ENCODE measurements at regions not wholly inside any gene's neighbourhood (a gene's known extent, or its start where the extent isn't known, plus 50 kb on each side); places are given as distances from the start of the nearest gene placed in this dataset.

DNA sequence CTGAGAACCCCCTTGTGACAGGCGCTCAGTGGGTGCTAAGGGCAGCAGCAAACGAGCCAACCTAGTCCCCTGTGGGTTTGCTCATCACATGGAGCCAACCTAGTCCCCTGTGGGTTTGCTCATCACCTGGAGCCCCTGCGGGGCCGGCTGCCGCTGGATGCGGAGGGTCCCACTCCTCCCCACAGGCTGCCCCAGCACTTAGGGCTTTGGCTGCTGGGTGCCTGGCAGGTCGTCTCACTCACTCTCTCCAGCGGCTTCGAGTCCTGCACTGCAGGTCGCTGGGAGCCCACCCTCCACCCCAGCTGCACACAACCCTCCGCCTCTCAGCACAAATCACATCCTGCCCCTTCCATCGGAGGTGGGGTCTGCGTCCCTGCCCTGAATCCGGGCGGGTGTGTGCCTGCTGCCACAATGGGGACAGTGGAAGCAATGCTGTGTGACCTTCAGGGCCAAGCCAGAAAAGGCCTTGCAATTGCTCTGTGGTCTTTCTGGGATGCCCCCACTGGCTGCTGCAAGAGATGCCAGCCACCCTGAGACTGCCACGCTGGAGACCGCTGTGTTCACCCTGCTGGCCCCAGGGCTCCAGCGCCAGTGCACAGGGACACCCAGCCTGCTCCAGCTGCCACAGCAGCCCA, 248.1 kb upstream of the SALL3 start:
- Histone ChIP-seq H3K9me3 (ENCODE audit: insufficient read depth, low read depth, low read length) (no peaks in the 10 kb centered on the region), H3K27me3 (ENCODE audit: insufficient read depth, low read length) (no peaks in the 10 kb centered on the region), H3K4me3 (ENCODE audit: low read length) (no peak overlapping the region), H3K36me3 (ENCODE audit: insufficient read depth, low read depth, low read length) (no peaks in the 10 kb centered on the region), H3K9ac (ENCODE audit: low read depth, low read length) (no peak overlapping the region), H3K4me1 (ENCODE audit: insufficient read depth, low read length) (no peaks in the 10 kb centered on the region), H3K27ac (ENCODE audit: low read length) (no peak overlapping the region)

DNA sequence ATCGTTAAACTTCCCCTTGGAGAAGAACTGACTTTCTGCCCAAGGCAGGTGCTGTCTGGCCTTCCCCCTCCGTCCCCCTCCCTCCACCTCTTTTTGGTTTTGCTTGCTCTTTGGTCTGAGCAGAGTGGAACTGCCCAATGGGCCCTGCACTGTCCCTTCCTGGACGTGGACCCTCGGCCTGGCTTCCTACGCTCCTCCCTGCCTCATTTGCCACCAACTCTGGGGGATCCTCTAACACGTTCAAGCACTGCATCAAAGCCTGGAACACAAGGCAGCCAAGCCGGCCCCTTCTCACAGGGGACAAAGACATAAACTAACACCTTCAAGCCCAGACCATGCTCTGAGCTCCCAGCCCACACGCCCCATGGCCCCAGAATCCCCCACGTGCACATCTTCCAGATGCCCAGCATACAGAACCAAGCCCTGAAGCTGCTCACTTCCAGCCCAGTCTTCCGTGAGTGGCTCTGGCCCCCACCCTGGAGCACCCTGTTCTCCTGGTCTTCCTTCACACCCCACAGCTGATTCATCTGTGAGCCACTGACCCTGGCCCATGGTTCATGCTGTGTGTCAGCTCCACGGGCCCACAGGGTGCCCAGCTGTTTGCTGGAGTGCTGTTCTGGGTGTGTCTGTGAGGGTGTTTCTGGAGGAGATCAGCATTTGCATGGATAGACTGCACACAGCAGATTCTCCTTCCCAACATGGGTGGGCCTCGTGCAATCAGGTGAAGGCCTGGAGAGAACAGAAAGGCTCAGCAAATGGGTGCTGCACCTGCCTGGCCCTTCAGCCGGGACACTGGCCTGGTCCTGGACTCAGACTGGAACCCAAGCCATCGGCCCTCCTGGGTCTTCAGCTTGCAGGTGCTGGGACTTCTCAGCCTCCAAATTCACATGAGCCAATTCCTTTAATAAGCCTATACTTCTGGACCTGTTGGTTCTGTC, 247.1 kb upstream of the SALL3 start:
- H3K4me3 ChIP-seq (ENCODE audit: low read length) = no peak overlapping the region
- no peak overlapping the region for H3K9ac ChIP-seq (ENCODE audit: low read depth, low read length)
- H3K27ac ChIP-seq (ENCODE audit: low read length) = no peak overlapping the region
- no peaks in the 10 kb centered on the region for H3K4me1 ChIP-seq (ENCODE audit: insufficient read depth, low read length)
- no peaks in the 10 kb centered on the region for H3K27me3 ChIP-seq (ENCODE audit: insufficient read depth, low read length)
- no peaks in the 10 kb centered on the region for H3K9me3 ChIP-seq (ENCODE audit: insufficient read depth, low read depth, low read length)
- H3K36me3 ChIP-seq (ENCODE audit: insufficient read depth, low read depth, low read length) = no peaks in the 10 kb centered on the region

DNA sequence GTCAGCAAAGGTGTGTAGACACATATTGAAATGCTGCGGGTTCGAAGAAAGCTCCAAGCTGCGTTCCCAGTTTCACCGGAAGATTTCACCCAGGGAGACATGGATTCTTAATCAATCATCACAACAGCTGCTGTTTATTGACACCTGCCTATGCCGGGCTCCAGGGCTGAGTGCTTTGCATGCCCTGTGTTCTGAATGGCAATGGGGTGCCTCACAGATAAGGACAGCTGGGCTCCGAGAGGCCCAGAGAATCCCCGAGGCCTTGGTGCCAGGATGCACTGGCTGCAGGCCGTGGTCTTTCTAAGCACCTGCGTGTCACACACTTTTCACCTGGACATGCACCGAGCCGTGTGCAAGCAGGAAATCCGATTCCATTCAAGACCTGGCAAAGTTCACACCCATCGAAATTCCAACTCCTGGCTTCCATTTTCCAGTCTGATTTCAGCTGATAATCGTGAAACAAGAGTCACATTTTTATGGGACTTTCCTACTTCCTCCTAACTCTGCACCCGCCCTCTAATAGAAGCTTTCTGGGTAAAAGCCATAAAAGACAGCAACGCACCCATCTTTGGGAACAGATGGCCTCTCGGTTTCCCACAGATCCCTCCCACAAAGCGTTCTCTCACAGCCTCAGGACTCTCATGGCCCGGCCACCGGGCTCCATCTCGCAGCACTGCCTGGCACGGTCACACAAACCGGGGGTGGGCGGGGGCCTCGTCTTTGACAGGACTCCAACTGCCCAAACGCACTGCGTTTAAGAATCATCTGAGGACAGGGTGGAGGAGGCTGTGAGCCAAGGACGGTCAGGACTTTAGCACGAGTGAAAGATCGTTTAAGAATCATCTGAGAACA, 245.6 kb upstream of the SALL3 start:
- Histone ChIP-seq H3K9me3 (ENCODE audit: insufficient read depth, low read depth, low read length) (no peaks in the 10 kb centered on the region), H3K4me1 (ENCODE audit: insufficient read depth, low read length) (no peaks in the 10 kb centered on the region), H3K27me3 (ENCODE audit: insufficient read depth, low read length) (no peaks in the 10 kb centered on the region), H3K36me3 (ENCODE audit: insufficient read depth, low read depth, low read length) (no peaks in the 10 kb centered on the region), H3K9ac (ENCODE audit: low read depth, low read length) (no peak overlapping the region), H3K4me3 (ENCODE audit: low read length) (no peak overlapping the region), H3K27ac (ENCODE audit: low read length) (no peak overlapping the region)

- H3K27ac ChIP-seq (ENCODE audit: low read length) = no peak overlapping the region
- no peaks in the 10 kb centered on the region for H3K9me3 ChIP-seq (ENCODE audit: insufficient read depth, low read depth, low read length)
- H3K9ac ChIP-seq (ENCODE audit: low read depth, low read length) = no peak overlapping the region
- H3K27me3 ChIP-seq (ENCODE audit: insufficient read depth, low read length) = no peaks in the 10 kb centered on the region
- no peaks in the 10 kb centered on the region for H3K36me3 ChIP-seq (ENCODE audit: insufficient read depth, low read depth, low read length)
- no peak overlapping the region for H3K4me3 ChIP-seq (ENCODE audit: low read length)
- H3K4me1 ChIP-seq (ENCODE audit: insufficient read depth, low read length) = no peaks in the 10 kb centered on the region
These were observed 245.0 kb upstream of the SALL3 start for GRCh38 chr18:78734614-78734945.

- Histone ChIP-seq H3K4me1 (ENCODE audit: insufficient read depth, low read length) (no peaks in the 10 kb centered on the region), H3K27me3 (ENCODE audit: insufficient read depth, low read length) (no peaks in the 10 kb centered on the region), H3K9me3 (ENCODE audit: insufficient read depth, low read depth, low read length) (no peaks in the 10 kb centered on the region), H3K36me3 (ENCODE audit: insufficient read depth, low read depth, low read length) (no peaks in the 10 kb centered on the region), H3K4me3 (ENCODE audit: low read length) (no peak overlapping the region), H3K9ac (ENCODE audit: low read depth, low read length) (no peak overlapping the region), H3K27ac (ENCODE audit: low read length) (no peak overlapping the region)
These were observed 244.2 kb upstream of the SALL3 start for GRCh38 chr18:78735131-78736014.

DNA sequence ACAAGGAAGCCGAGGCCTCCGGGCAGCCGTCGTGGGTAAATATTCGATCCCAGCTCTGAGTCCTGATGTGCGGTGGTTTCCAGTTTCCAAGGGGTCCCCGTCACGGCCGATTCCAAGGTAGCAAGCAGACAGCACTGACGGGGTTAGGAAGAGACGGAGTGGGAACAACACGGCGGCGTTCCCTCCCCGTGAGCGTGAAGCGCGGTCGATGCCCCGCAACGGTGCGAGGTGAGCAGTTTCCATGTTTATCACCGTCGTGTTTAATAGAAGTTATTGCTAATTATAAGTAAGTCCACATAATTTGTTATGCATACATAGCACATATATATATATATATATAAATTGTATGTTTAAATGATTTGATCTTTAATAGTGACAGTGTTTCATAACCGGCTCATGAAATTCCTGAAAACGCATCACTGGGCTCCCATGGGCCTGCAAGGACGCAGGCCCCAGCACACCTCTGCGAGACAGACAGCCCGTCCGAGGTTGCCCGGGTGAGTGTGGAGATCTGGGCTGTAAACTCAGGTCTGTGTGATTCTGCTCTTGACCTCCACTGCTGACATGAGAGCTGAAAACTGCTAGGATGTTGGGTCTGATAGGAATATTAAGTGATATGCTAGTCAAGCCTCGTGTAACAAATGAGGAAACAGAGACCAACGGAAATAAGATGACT, 243.5 kb upstream of the SALL3 start:
- no peak overlapping the region for H3K4me3 ChIP-seq (ENCODE audit: low read length)

GRCh38 chr18:78737006-78737915, 242.4 kb upstream of the SALL3 start:
- Histone ChIP-seq H3K4me1 (ENCODE audit: insufficient read depth, low read length) (no peaks in the 10 kb centered on the region), H3K27ac (ENCODE audit: low read length) (no peak overlapping the region), H3K27me3 (ENCODE audit: insufficient read depth, low read length) (no peaks in the 10 kb centered on the region)

More for the DNA sequence above, 243.5 kb upstream of the SALL3 start:
- Histone ChIP-seq H3K9ac (ENCODE audit: low read depth, low read length) (no peak overlapping the region), H3K4me1 (ENCODE audit: insufficient read depth, low read length) (no peaks in the 10 kb centered on the region), H3K9me3 (ENCODE audit: insufficient read depth, low read depth, low read length) (no peaks in the 10 kb centered on the region), H3K27ac (ENCODE audit: low read length) (no peak overlapping the region), H3K36me3 (ENCODE audit: insufficient read depth, low read depth, low read length) (no peaks in the 10 kb centered on the region), H3K27me3 (ENCODE audit: insufficient read depth, low read length) (no peaks in the 10 kb centered on the region)

DNA sequence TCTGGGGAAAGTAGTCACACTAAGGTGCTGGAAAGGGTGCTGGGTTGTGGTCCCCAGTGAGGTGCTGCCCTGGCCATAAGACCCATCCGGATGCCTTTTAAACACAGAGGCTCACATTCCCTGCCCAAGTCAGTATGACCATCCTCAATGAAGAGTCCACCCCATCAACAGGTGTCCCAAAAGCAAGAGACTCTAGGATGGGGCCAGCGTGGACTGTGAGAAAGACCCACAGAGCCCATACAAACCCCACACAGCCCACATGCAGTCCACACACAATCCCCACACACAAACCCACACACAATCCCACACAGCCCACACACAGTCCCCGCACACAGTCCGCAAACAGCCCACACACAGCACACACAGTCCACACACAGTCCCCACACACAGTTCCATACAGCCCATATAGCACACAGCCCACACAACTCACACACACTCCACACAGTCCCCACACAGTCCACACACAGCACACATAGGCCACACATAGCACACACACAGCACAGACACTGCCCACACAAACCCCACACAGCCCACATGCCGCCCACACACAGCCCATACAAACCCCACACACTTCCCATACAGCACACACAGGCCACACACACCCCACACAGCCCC, 241.4 kb upstream of the SALL3 start:
- no peaks in the 10 kb centered on the region for H3K27me3 ChIP-seq (ENCODE audit: insufficient read depth, low read length)

More at GRCh38 chr18:78737006-78737915, 242.4 kb upstream of the SALL3 start:
- Histone ChIP-seq H3K9ac (ENCODE audit: low read depth, low read length) (no peak overlapping the region), H3K4me3 (ENCODE audit: low read length) (no peak overlapping the region), H3K9me3 (ENCODE audit: insufficient read depth, low read depth, low read length) (no peaks in the 10 kb centered on the region), H3K36me3 (ENCODE audit: insufficient read depth, low read depth, low read length) (no peaks in the 10 kb centered on the region)

DNA sequence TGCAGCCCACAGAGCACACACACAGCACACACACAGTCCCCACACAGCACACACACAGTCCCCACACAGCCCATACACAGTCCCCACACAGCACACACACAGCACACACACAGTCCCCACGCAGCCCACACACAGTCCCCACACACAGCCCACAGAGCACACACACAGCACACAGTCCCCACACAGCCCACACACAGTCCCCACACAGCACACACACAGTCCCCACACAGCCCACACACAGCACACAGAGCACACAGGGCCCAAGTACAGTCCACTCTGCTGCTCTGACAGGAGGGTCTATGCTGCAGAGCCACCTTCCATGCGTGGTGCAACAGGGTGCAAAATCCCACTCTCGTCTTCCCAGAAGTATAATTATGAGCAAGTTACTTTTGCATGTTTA, 240.5 kb upstream of the SALL3 start:
- Histone ChIP-seq H3K27me3 (ENCODE audit: insufficient read depth, low read length) (no peaks in the 10 kb centered on the region), H3K4me1 (ENCODE audit: insufficient read depth, low read length) (no peaks in the 10 kb centered on the region), H3K9ac (ENCODE audit: low read depth, low read length) (no peak overlapping the region), H3K9me3 (ENCODE audit: insufficient read depth, low read depth, low read length) (no peaks in the 10 kb centered on the region), H3K27ac (ENCODE audit: low read length) (no peak overlapping the region), H3K36me3 (ENCODE audit: insufficient read depth, low read depth, low read length) (no peaks in the 10 kb centered on the region), H3K4me3 (ENCODE audit: low read length) (no peak overlapping the region)

More for the DNA sequence above, 241.4 kb upstream of the SALL3 start:
- no peaks in the 10 kb centered on the region for H3K36me3 ChIP-seq (ENCODE audit: insufficient read depth, low read depth, low read length)
- no peak overlapping the region for H3K27ac ChIP-seq (ENCODE audit: low read length)
- H3K9ac ChIP-seq (ENCODE audit: low read depth, low read length) = no peak overlapping the region
- H3K9me3 ChIP-seq (ENCODE audit: insufficient read depth, low read depth, low read length) = no peaks in the 10 kb centered on the region
- H3K4me3 ChIP-seq (ENCODE audit: low read length) = no peak overlapping the region
- no peaks in the 10 kb centered on the region for H3K4me1 ChIP-seq (ENCODE audit: insufficient read depth, low read length)
